GM18508 (cell line): ENCODE measurements at regions not wholly inside any gene's neighbourhood (a gene's known extent, or its start where the extent isn't known, plus 50 kb on each side); places are given as distances from the start of the nearest gene placed in this dataset.

Experiments used
- ATAC-seq: cut with Tn5 transposase; IDR thresholded peaks from one replicate; pipeline ENCODE4 v1.9.1; 2021; ENCODE audit warnings: moderate number of reproducible peaks; ENCODE audit not compliant: insufficient read depth, unreplicated experiment

- no peak for ATAC-seq
These were observed 101.5 kb upstream of the STX18 start for GRCh38 chr4:4643306-4643705.

GRCh38 chr4:4642496-4643000 is 100.7 kb upstream of the STX18 start:
- no peak for ATAC-seq

- no peak for ATAC-seq
These were observed 100.0 kb upstream of the STX18 start for GRCh38 chr4:4641661-4642495.

- no peak for ATAC-seq
These were observed 99.4 kb upstream of the STX18 start for GRCh38 chr4:4641254-4641653.

GRCh38 chr4:4640692-4641091 is 98.8 kb upstream of the STX18 start:
- ATAC-seq, result no peak

GRCh38 chr4:4639370-4639769 is 97.5 kb upstream of the STX18 start:
- ATAC-seq, result no peak

GRCh38 chr4:4637710-4638109 is 95.9 kb upstream of the STX18 start:
- peak; percentile 70 for ATAC-seq

GRCh38 chr4:4633431-4633830 is 91.6 kb upstream of the STX18 start:
- ATAC-seq, result no peak

GRCh38 chr4:4631150-4631549 is 89.3 kb upstream of the STX18 start:
- ATAC-seq, result peak; percentile 98

GRCh38 chr4:4627906-4628305 is 86.1 kb upstream of the STX18 start:
- no peak for ATAC-seq

GRCh38 chr4:4627111-4627510 is 85.3 kb upstream of the STX18 start:
- ATAC-seq, result no peak

GRCh38 chr4:4625488-4625887 is 83.6 kb upstream of the STX18 start:
- ATAC-seq, result no peak

GRCh38 chr4:4624276-4624897 is 82.5 kb upstream of the STX18 start:
- ATAC-seq, result no peak

- no peak for ATAC-seq
These were observed 78.0 kb upstream of the STX18 start for GRCh38 chr4:4619821-4620220.

GRCh38 chr4:4618847-4619246 is 77.0 kb upstream of the STX18 start:
- ATAC-seq, result no peak

GRCh38 chr4:4614925-4615678 is 73.3 kb upstream of the STX18 start:
- no peak for ATAC-seq

- ATAC-seq, result no peak
These were observed 71.9 kb upstream of the STX18 start for GRCh38 chr4:4613641-4614286.

- ATAC-seq, result no peak
These were observed 71.2 kb upstream of the STX18 start for GRCh38 chr4:4613126-4613465.

- ATAC-seq, result no peak
These were observed 68.8 kb upstream of the STX18 start for GRCh38 chr4:4610672-4611071.

GRCh38 chr4:4609622-4610334 is 67.9 kb upstream of the STX18 start:
- no peak for ATAC-seq
